ENCODE measurements at regions not wholly inside any gene's neighbourhood (a gene's known extent, or its start where the extent isn't known, plus 50 kb on each side); places are given as distances from the start of the nearest gene placed in this dataset.

DNA sequence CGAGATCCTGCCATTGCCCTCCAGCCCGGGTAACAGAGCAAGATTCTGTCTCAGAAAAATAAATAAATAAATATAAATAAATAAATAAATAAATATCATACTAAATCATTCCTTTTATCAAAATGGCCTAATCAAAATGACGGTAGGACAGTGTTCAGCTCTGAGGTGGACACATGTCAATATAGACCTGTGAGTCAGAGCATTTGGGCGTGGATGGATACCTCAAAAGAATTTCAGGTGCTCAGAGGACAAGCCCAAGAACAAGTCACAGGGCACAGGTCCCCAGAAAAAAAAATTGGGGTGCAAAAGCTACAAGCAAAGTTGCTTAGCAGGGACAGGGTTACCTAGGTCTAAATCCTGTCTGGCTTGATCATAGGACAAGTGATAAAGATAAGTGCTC lies 204.7 kb upstream of the HS3ST1 start:
- CTCF ChIA-PET, result no interaction called here
- POLR2A ChIA-PET, result no interaction called here
- no peak for TF ChIP-seq CTCF (IDR thresholded peaks at IDR 0.05; ENCODE audit: control extremely low read depth, extremely low read depth, low read depth, missing control alignments)
- no peak for DNase-seq (ENCODE audit: extremely low spot score)

DNA sequence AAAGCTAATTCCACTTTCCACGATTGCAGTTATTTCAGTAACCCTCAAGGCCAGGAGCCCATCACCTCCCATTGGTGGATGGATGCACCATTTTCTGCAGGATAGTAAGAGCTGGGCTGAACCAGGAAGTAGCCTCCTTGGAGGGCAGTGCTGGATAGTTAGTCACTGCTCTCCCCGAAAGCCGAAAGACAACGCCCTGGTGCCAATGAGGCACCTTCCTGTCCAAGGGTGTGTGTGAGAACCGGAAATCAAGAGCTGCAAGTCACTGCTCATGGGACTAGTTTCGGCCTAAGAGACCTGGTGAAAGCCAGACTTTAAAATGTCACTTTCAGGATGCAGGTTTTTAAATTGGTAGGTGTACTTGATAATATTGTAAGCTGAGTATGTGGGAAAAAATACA lies 203.8 kb upstream of the HS3ST1 start:
- ChIA-PET CTCF (interaction anchor here (1.1 to 2.3 kb wide), 2 partner anchors 25 to 1079 kb away, joined by 3 to 6 read pairs; no protein-coding TSS in a partner anchor), POLR2A (no interaction called here)
- no peak for TF ChIP-seq CTCF (IDR thresholded peaks at IDR 0.05; ENCODE audit: control extremely low read depth, extremely low read depth, low read depth, missing control alignments)
- no peak for DNase-seq (ENCODE audit: extremely low spot score)

DNA sequence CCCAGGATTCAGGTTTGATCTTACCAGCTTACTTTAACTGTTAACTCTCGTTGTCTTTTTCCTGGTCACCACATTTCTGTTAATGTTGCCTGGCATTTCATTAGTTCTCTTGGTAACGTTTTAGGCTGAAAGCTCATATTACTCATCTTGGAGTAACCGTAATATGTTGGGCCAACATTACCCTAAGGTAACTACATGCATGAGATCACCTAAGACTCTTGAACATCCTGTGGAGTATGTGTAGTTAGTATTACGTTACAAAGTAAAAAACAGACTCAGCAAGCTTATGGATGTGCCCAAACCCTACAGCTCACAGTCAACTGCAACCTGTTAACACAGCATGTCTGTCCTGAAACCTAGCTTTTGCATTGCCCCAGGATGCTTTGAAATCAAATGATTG lies 203.3 kb upstream of the HS3ST1 start:
- DNase-seq (ENCODE audit: extremely low spot score), result no peak
- POLR2A ChIA-PET, result no interaction called here
- TF ChIP-seq CTCF (IDR thresholded peaks at IDR 0.05; ENCODE audit: control extremely low read depth, extremely low read depth, low read depth, missing control alignments), result no peak
- CTCF ChIA-PET, result interaction anchor here (1.1 to 2.3 kb wide), 2 partner anchors 25 to 1078 kb away, joined by 3 to 6 read pairs; no protein-coding TSS in a partner anchor

- ChIA-PET CTCF (interaction anchor here (1.1 to 2.3 kb wide), 2 partner anchors 24 to 1077 kb away, joined by 3 to 6 read pairs; no protein-coding TSS in a partner anchor), POLR2A (no interaction called here)
- no peak for TF ChIP-seq CTCF (IDR thresholded peaks at IDR 0.05; ENCODE audit: control extremely low read depth, extremely low read depth, low read depth, missing control alignments)
- DNase-seq (ENCODE audit: extremely low spot score), result no peak
Measured at GRCh38 chr4:11631416-11631815, 202.7 kb upstream of the HS3ST1 start.

DNA sequence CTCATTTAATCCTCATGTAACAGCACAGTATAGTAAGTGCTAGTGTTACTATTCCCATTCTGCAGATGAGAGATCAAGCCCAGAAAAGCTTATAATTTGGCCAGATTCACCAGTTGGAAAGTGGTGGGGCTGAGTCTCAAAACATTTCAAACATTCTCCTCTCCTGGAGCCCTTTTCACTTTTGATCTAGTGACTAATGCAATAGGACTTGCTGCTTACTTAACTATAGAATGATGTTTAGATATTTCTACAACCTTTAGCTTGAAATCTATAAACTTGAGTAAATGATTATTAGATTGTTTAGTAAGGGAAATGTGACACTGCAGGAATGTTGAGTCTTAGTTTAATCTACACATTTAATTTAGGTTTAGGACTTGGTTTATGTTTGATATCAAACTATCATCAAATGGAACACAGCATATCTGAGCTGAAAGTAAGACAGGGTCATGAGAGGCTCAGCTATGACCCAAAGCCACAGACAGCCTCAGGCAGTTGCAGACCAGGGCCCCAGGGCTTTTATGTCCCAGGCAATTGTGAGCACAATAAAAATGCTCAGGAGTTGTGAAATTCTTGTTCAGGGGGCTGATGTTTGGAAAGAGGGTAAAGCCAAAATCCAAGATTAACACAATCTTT lies 199.5 kb upstream of the HS3ST1 start:
- no peak for TF ChIP-seq CTCF (IDR thresholded peaks at IDR 0.05; ENCODE audit: control extremely low read depth, extremely low read depth, low read depth, missing control alignments)
- no peak for DNase-seq (ENCODE audit: extremely low spot score)
- ChIA-PET POLR2A (no interaction called here), CTCF (interaction anchor here (1.3 kb wide), 2 partner anchors 9 to 16 kb away, joined by 3 to 4 read pairs; no protein-coding TSS in a partner anchor)

GRCh38 chr4:11626066-11626465 lies 197.4 kb upstream of the HS3ST1 start:
- no peak for DNase-seq (ENCODE audit: extremely low spot score)
- POLR2A ChIA-PET, result no interaction called here
- no peak for TF ChIP-seq CTCF (IDR thresholded peaks at IDR 0.05; ENCODE audit: control extremely low read depth, extremely low read depth, low read depth, missing control alignments)
- CTCF ChIA-PET, result interaction anchor here (1.2 kb wide), 1 partner anchor 33 kb away, joined by 3 read pairs; no protein-coding TSS in a partner anchor
